PC-3 (cell line): ENCODE measurements at regions not wholly inside any gene's neighbourhood (a gene's known extent, or its start where the extent isn't known, plus 50 kb on each side); places are given as distances from the start of the nearest gene placed in this dataset.
"Not testable (repeated sequence)": the region's sequence is repeated elsewhere in the genome, so short reads cannot be mapped to it uniquely, and the experiment has no call there.

ENCODE experiments used
- ATAC-seq: fragments of 200-7000 bp; cut with Tn5 transposase; 2 replicates; pipeline ENCODE4 v1.9.1; 2020; ENCODE audit warnings: mild to moderate bottlenecking, moderate library complexity
- BruUV-seq: library from RNA; stranded (reverse); fragments of 400-500 nt; replicated peaks from 2 replicates; lab custom pipeline; 2021; lab: Mats Ljungman, UMichigan
- CTCF ChIA-PET: fragments of 300-600 bp; sonication (Branson Sonifier 250); formaldehyde crosslinking; loops from one replicate; lab custom pipeline; 2022; ENCODE audit warnings: antibody characterized with exemption; lab: Charles Lee
- POLR2A ChIA-PET: fragments of 300-600 bp; sonication (Branson Sonifier 250); formaldehyde crosslinking; loops from one replicate; lab custom pipeline; 2022; ENCODE audit warnings: antibody characterized with exemption; ENCODE audit not compliant: unreplicated experiment; lab: Charles Lee
- DNase-seq: peaks from one replicate; pipeline ENCODE4 v3.0.0-alpha.2; 2015
- H2AFZ ChIP-seq: fragments of 300-600 bp; sonication (generic); 2 replicates; pipeline ENCODE4 v1.6.0; 2016; ENCODE audit warnings: antibody characterized with exemption, low read length
- H3F3A ChIP-seq: fragments of 300-600 bp; sonication (generic); one replicate; pipeline ENCODE4 v1.6.0; 2017; ENCODE audit warnings: antibody characterized with exemption, low read length, control low read depth, mild to moderate bottlenecking; ENCODE audit not compliant: unreplicated experiment
- H3K27ac ChIP-seq: fragments of 300-600 bp; sonication (generic); 2 replicates; pipeline ENCODE4 v1.5.1; 2016; ENCODE audit warnings: mild to moderate bottlenecking, low read length
- H3K27me3 ChIP-seq: fragments of 300-600 bp; sonication (generic); 2 replicates; pipeline ENCODE4 v1.6.1; 2016; ENCODE audit warnings: low read length, mixed read lengths
- H3K36me3 ChIP-seq: fragments of 300-600 bp; sonication (generic); 2 replicates; pipeline ENCODE4 v1.6.1; 2016; ENCODE audit warnings: low read depth, mixed run types, low read length, mixed read lengths
- H3K4me1 ChIP-seq: fragments of 300-600 bp; sonication (generic); 2 replicates; pipeline ENCODE4 v1.5.1; 2016; ENCODE audit warnings: low read length; ENCODE audit not compliant: insufficient read depth
- H3K4me2 ChIP-seq: fragments of 300-600 bp; sonication (generic); 2 replicates; pipeline ENCODE4 v1.6.0; 2016; ENCODE audit warnings: low read length
- H3K4me3 ChIP-seq: fragments of 300-600 bp; sonication (generic); 2 replicates; pipeline ENCODE4 v1.5.1; 2016; ENCODE audit warnings: mild to moderate bottlenecking, low read length, mixed read lengths
- H3K79me2 ChIP-seq: fragments of 300-600 bp; sonication (generic); 2 replicates; pipeline ENCODE4 v1.6.1; 2017; ENCODE audit warnings: low read length, mixed read lengths
- H3K9ac ChIP-seq: fragments of 300-600 bp; sonication (generic); 2 replicates; pipeline ENCODE4 v1.6.0; 2016; ENCODE audit warnings: mild to moderate bottlenecking, low read length
- H3K9me2 ChIP-seq: fragments of 300-600 bp; sonication (generic); replicated peaks from 2 replicates; pipeline ENCODE4 v1.6.1; 2016; ENCODE audit warnings: mixed run types, low read length, mixed read lengths
- H3K9me3 ChIP-seq: fragments of 300-600 bp; sonication (generic); 2 replicates; pipeline ENCODE4 v1.6.1; 2016; ENCODE audit warnings: low read length, mixed read lengths
- H4K20me1 ChIP-seq: fragments of 300-600 bp; sonication (generic); 2 replicates; pipeline ENCODE4 v1.6.1; 2016; ENCODE audit warnings: low read length, mixed read lengths
- EZH2 ChIP-seq: fragments of 300-600 bp; sonication (generic); IDR thresholded peaks from one replicate; pipeline ENCODE4 v1.6.1; 2017; ENCODE audit warnings: antibody characterized with exemption, mild to moderate bottlenecking, low read length; ENCODE audit not compliant: unreplicated experiment
- EZH2phosphoT487 ChIP-seq: fragments of 300-600 bp; sonication (generic); IDR thresholded peaks from 2 replicates; pipeline ENCODE4 v1.6.1; 2018; ENCODE audit warnings: mild to moderate bottlenecking, antibody characterized with exemption, low read length, borderline replicate concordance
- intact Hi-C: fragments of 100-400 bp; cut with micrococcal nuclease; formaldehyde crosslinking; loops from 2 replicates; pipeline ENCODE4 v1.9.0; 2023
- TF ChIP-seq, protein P1 (sequence below): fragments of 300-600 bp; sonication (generic); conservative IDR thresholded peaks from 2 replicates; pipeline ENCODE4 v1.5.1; 2017; ENCODE audit warnings: antibody characterized with exemption, low read depth, mild to moderate bottlenecking, low read length

DNA sequence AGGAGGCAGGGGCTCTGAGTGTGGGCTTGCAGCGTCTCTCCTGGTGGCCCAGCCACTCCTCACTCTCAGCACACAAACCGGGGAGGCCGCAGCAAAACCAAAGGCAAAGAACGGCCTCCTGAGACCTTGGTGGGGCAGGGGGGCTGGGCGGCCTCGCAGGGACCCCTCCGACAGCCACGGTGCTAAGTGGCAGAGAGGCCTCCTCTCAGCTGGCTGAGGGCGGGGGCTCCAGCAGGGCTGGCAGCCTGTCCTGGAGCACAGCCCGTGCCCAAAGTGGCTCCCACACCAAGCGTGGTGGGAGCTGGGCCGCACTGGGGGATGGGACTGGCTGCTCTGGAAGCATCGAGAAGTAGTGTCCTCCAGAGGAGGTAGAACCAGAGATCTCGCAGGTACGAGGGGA is 334.4 kb downstream of the QKI start:
- no peak overlapping the region for H3K27ac ChIP-seq
- no peak overlapping the region for H3K9ac ChIP-seq
- no peaks in the 10 kb centered on the region for H3K27me3 ChIP-seq
- ATAC-seq = no peak
- no peaks in the 10 kb centered on the region for H3K9me3 ChIP-seq
- no peaks in the 10 kb centered on the region for H3F3A ChIP-seq
- no peaks in the 10 kb centered on the region for H3K36me3 ChIP-seq
- no peak overlapping the region for H3K4me2 ChIP-seq
- no peak for TF ChIP-seq EZH2phosphoT487
- H3K9me2 ChIP-seq = no peaks in the 10 kb centered on the region
- H3K79me2 ChIP-seq = no peaks in the 10 kb centered on the region
- no peaks in the 10 kb centered on the region for H4K20me1 ChIP-seq
- intact Hi-C loops = no loop called here
- no peak overlapping the region for H3K4me3 ChIP-seq
- CTCF ChIA-PET = no interaction called here
- no TSS peak for BruUV-seq
- H3K4me1 ChIP-seq = no peaks in the 10 kb centered on the region
- no peak overlapping the region for H2AFZ ChIP-seq
- POLR2A ChIA-PET = no interaction called here
- DNase-seq = no peak

DNA sequence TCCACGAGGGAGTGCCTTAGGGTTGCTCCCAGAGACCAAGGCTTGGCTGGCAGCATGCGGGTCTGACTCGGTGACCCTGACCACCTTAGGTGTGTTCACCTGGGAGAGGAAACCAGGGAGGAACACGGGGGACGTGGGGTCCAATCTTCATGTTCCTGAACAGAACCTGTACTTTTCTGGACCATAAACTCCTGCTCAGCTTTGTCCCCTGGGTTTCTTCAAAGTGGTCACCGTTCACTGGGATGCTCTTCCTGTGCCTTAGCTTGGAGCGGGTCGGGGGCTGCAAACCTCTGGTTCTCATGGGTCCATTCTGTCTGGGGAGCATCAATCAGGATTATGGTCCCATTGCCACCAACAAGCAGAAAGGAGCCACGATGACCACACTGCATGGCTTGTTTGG is 333.5 kb downstream of the QKI start:
- Histone ChIP-seq H3K36me3 (no peaks in the 10 kb centered on the region), H4K20me1 (no peaks in the 10 kb centered on the region), H3K79me2 (no peaks in the 10 kb centered on the region), H3K9me2 (no peaks in the 10 kb centered on the region), H3K4me1 (no peaks in the 10 kb centered on the region), H3K9ac (no peak overlapping the region), H3K9me3 (no peaks in the 10 kb centered on the region), H2AFZ (no peak overlapping the region), H3K4me3 (no peak overlapping the region), H3K4me2 (no peak overlapping the region), H3K27ac (no peak overlapping the region), H3K27me3 (no peaks in the 10 kb centered on the region), H3F3A (no peaks in the 10 kb centered on the region)
- ChIA-PET CTCF (no interaction called here), POLR2A (no interaction called here)
- TF ChIP-seq EZH2phosphoT487 (no peak), EZH2 (no peak)
- TF ChIP-seq, protein P1, sequence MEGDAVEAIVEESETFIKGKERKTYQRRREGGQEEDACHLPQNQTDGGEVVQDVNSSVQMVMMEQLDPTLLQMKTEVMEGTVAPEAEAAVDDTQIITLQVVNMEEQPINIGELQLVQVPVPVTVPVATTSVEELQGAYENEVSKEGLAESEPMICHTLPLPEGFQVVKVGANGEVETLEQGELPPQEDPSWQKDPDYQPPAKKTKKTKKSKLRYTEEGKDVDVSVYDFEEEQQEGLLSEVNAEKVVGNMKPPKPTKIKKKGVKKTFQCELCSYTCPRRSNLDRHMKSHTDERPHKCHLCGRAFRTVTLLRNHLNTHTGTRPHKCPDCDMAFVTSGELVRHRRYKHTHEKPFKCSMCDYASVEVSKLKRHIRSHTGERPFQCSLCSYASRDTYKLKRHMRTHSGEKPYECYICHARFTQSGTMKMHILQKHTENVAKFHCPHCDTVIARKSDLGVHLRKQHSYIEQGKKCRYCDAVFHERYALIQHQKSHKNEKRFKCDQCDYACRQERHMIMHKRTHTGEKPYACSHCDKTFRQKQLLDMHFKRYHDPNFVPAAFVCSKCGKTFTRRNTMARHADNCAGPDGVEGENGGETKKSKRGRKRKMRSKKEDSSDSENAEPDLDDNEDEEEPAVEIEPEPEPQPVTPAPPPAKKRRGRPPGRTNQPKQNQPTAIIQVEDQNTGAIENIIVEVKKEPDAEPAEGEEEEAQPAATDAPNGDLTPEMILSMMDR = no peak
- no peak for ATAC-seq
- intact Hi-C loops = no loop called here
- DNase-seq = no peak
- BruUV-seq = no TSS peak

DNA sequence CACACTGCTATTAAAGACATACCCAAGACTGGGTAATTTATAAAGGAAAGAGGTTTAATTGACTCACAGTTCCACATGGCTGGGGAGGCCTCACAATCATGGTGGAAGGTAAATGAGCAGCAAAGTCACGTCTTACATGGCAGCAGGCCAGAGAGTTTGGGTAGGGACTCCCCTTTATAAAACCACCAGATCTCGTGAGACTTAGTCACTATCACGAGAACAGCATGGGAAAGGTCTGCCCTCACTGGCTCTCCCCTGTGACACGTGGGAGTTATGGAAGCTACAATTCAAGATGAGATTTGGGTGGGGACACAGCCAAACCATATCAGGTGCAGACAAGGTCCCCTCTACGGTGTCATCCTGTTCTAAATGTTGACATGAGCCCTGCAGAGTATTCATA is 332.5 kb downstream of the QKI start:
- ATAC-seq, BruUV-seq, H3K36me3 ChIP-seq, H4K20me1 ChIP-seq, intact Hi-C loops, H3K9me2 ChIP-seq, H3K4me3 ChIP-seq, POLR2A ChIA-PET, H3K4me2 ChIP-seq, H3K27ac ChIP-seq, H3K9me3 ChIP-seq, H2AFZ ChIP-seq, CTCF ChIA-PET, H3K9ac ChIP-seq, H3F3A ChIP-seq, H3K4me1 ChIP-seq, DNase-seq, H3K27me3 ChIP-seq, H3K79me2 ChIP-seq: not testable (repeated sequence)
